ENCODE measurements at regions not wholly inside any gene's neighbourhood (a gene's known extent, or its start where the extent isn't known, plus 50 kb on each side); places are given as distances from the start of the nearest gene placed in this dataset.

DNA sequence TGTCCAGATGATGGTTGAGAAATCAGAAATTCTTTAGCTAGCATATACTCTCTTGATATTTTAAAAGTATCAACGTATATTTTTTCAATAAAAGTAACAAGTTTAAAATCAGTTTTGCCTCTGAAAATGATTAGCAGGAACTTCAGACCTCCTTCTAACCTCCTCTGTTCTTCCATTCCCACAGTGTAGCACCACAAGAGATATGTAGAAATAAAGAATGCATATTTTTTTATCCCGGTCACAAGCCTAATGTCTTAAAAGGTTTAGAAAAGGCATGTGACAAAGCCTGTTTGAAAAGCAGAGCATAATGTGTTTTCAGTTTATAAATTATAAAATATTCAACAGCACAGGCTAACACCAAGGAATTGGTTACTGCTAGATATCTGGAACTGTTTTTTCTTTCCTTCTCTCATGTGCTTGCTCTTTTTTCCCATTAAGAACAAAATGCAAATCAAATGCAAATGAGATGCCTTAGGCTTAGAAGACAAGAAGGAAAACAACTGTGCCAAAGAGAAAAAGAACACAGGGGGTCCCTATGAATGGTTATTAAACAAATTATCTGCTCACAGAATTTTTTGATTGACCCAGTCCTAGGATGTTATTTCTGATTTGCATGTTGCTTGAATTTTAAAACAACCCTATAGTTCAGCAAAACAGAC is 351.7 kb upstream of the FAM241A start:
- no peaks in the 10 kb centered on the region for H3K9me3 Mint-ChIP-seq (ENCODE audit: low read depth)
- DNase-seq (no peak), ATAC-seq (no peak)
- H3K36me3 Mint-ChIP-seq (ENCODE audit: low read depth): no peaks in the 10 kb centered on the region
- no peak overlapping the region for H3K27ac Mint-ChIP-seq
- H3K27me3 Mint-ChIP-seq: peaks cover 3% of the 10 kb centered on the region
- ChIA-PET CTCF (no interaction called here), POLR2A (no interaction called here)
- intact Hi-C loops (cut with DNase I, micrococcal nuclease): no loop called here
- no peak overlapping the region for H3K4me3 Mint-ChIP-seq
- H3K4me1 Mint-ChIP-seq: no peaks in the 10 kb centered on the region

GRCh38 chr4:111797455-111798163 is 347.6 kb upstream of the FAM241A start:
- Mint-ChIP-seq H3K4me3 (no peak overlapping the region), H3K27ac (no peak overlapping the region), H3K27me3 (no peaks in the 10 kb centered on the region), H3K4me1 (no peaks in the 10 kb centered on the region), H3K36me3 (ENCODE audit: low read depth) (no peaks in the 10 kb centered on the region), H3K9me3 (ENCODE audit: low read depth) (no peaks in the 10 kb centered on the region)
- CTCF ChIA-PET: no interaction called here
- POLR2A ChIA-PET: no interaction called here
- intact Hi-C loops (cut with DNase I, micrococcal nuclease): no loop called here
- ATAC-seq: no peak
- DNase-seq: no peak

DNA sequence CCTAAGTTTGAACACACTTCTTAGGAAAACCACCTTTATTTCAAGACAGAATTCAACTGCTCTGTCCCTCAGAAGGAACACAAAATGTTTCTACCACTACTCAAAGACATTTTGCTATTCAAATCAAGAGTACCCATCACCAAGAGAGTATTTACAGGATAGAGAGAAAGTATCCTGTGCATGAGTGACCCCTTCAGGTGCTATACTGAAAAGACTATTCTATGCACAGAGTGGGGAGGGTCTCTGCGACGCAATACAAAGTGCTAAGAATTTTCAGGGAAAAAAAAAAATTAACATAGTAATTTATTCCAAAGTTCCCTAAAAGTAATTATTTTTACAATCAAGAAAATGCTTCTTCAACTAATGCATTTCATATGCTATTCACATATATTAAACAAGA is 346.4 kb upstream of the FAM241A start:
- H3K4me3 Mint-ChIP-seq: no peak overlapping the region

DNA sequence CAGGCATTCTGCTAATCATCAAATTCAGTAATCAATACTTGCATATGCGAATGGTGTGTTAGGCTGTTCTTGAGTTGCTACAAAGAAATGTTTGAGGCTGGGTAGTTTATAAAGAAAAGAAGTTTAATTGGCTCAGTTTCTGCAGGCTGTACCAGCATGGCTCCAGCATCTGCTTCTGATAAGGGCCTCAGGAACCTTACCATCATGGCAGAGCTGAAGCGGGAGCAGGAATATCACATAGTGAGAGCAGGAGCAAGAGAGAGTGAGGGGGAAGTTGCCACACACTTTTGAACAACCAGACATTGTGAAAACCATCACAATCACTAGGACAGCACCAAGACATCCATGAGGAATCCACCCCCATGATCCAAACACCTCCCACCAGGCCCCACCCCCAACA is 344.7 kb upstream of the FAM241A start:
- ATAC-seq (no peak), DNase-seq (no peak)
- ChIA-PET POLR2A (no interaction called here), CTCF (no interaction called here)
- H3K27me3 Mint-ChIP-seq: no peaks in the 10 kb centered on the region
- no peaks in the 10 kb centered on the region for H3K4me1 Mint-ChIP-seq
- H3K36me3 Mint-ChIP-seq (ENCODE audit: low read depth): no peaks in the 10 kb centered on the region
- no peak overlapping the region for H3K4me3 Mint-ChIP-seq
- intact Hi-C loops (cut with DNase I, micrococcal nuclease): no loop called here
- no peak overlapping the region for H3K27ac Mint-ChIP-seq
- no peaks in the 10 kb centered on the region for H3K9me3 Mint-ChIP-seq (ENCODE audit: low read depth)

More for the DNA sequence above, 346.4 kb upstream of the FAM241A start:
- no peaks in the 10 kb centered on the region for H3K4me1 Mint-ChIP-seq
- no peak for ATAC-seq
- DNase-seq: no peak
- intact Hi-C loops (cut with DNase I, micrococcal nuclease): no loop called here
- no peaks in the 10 kb centered on the region for H3K27me3 Mint-ChIP-seq
- ChIA-PET POLR2A (no interaction called here), CTCF (no interaction called here)
- no peaks in the 10 kb centered on the region for H3K9me3 Mint-ChIP-seq (ENCODE audit: low read depth)
- no peaks in the 10 kb centered on the region for H3K36me3 Mint-ChIP-seq (ENCODE audit: low read depth)
- H3K27ac Mint-ChIP-seq: no peak overlapping the region

GRCh38 chr4:111802191-111802590 is 343.1 kb upstream of the FAM241A start:
- H3K9me3 Mint-ChIP-seq (ENCODE audit: low read depth): no peaks in the 10 kb centered on the region
- DNase-seq: no peak
- intact Hi-C loops (cut with DNase I, micrococcal nuclease): no loop called here
- ATAC-seq: no peak
- POLR2A ChIA-PET: no interaction called here
- CTCF ChIA-PET: no interaction called here
- H3K27ac Mint-ChIP-seq: no peak overlapping the region
- H3K36me3 Mint-ChIP-seq (ENCODE audit: low read depth): no peaks in the 10 kb centered on the region
- no peak overlapping the region for H3K4me3 Mint-ChIP-seq
- H3K4me1 Mint-ChIP-seq: no peaks in the 10 kb centered on the region
- H3K27me3 Mint-ChIP-seq: no peaks in the 10 kb centered on the region

- DNase-seq (no peak), ATAC-seq (no peak)
- intact Hi-C loops (cut with DNase I, micrococcal nuclease): no loop called here
- Mint-ChIP-seq H3K27me3 (no peaks in the 10 kb centered on the region), H3K4me3 (no peak overlapping the region), H3K27ac (no peak overlapping the region), H3K36me3 (ENCODE audit: low read depth) (no peaks in the 10 kb centered on the region), H3K4me1 (no peaks in the 10 kb centered on the region), H3K9me3 (ENCODE audit: low read depth) (no peaks in the 10 kb centered on the region)
- POLR2A ChIA-PET: no interaction called here
- CTCF ChIA-PET: no interaction called here
Observed at GRCh38 chr4:111806331-111806730, 338.9 kb upstream of the FAM241A start.

DNA sequence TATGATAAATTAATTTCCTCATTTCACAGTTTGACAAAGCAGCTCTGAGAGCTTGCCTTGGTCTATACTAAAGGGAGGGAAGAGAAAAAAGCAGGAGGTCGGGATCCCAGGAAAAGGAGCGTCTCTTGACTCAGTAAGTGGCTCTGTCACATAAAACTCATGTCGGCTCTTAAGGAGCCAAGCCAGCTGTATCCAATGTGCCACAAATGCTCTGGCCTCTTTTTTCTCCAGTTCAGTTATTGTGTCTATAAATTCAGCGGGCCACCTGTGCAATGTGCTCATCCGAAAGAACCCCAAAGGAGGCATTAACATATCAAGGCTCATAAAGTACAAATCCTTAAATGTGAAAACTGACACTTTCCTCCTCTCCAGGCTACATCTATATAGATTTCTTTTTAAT is 337.7 kb upstream of the FAM241A start:
- Mint-ChIP-seq H3K9me3 (ENCODE audit: low read depth) (no peaks in the 10 kb centered on the region), H3K27me3 (no peaks in the 10 kb centered on the region), H3K36me3 (ENCODE audit: low read depth) (no peaks in the 10 kb centered on the region), H3K27ac (no peak overlapping the region), H3K4me3 (no peak overlapping the region), H3K4me1 (no peaks in the 10 kb centered on the region)
- ATAC-seq (no peak), DNase-seq (no peak)
- POLR2A ChIA-PET: no interaction called here
- intact Hi-C loops (cut with DNase I, micrococcal nuclease): no loop called here
- CTCF ChIA-PET: no interaction called here

GRCh38 chr4:111808174-111808573 is 337.1 kb upstream of the FAM241A start:
- Mint-ChIP-seq H3K4me1 (no peaks in the 10 kb centered on the region), H3K9me3 (ENCODE audit: low read depth) (no peaks in the 10 kb centered on the region), H3K4me3 (no peak overlapping the region), H3K36me3 (ENCODE audit: low read depth) (no peaks in the 10 kb centered on the region), H3K27ac (no peak overlapping the region), H3K27me3 (no peaks in the 10 kb centered on the region)
- ATAC-seq (no peak), DNase-seq (no peak)
- intact Hi-C loops (cut with DNase I, micrococcal nuclease): no loop called here
- ChIA-PET POLR2A (no interaction called here), CTCF (no interaction called here)

- Mint-ChIP-seq H3K4me3 (no peak overlapping the region), H3K4me1 (no peaks in the 10 kb centered on the region), H3K9me3 (ENCODE audit: low read depth) (no peaks in the 10 kb centered on the region), H3K27me3 (no peaks in the 10 kb centered on the region), H3K36me3 (ENCODE audit: low read depth) (no peaks in the 10 kb centered on the region), H3K27ac (no peak overlapping the region)
- ATAC-seq: no peak
- intact Hi-C loops (cut with DNase I, micrococcal nuclease): no loop called here
- ChIA-PET POLR2A (no interaction called here), CTCF (no interaction called here)
- no peak for DNase-seq
Observed at GRCh38 chr4:111811661-111812060, 333.6 kb upstream of the FAM241A start.

GRCh38 chr4:111812114-111812513 is 333.1 kb upstream of the FAM241A start:
- POLR2A ChIA-PET: no interaction called here
- no peak for DNase-seq
- no peak overlapping the region for H3K27ac Mint-ChIP-seq
- H3K27me3 Mint-ChIP-seq: no peaks in the 10 kb centered on the region
- no peaks in the 10 kb centered on the region for H3K36me3 Mint-ChIP-seq (ENCODE audit: low read depth)
- no peaks in the 10 kb centered on the region for H3K9me3 Mint-ChIP-seq (ENCODE audit: low read depth)
- intact Hi-C loops (cut with DNase I, micrococcal nuclease): no loop called here
- ATAC-seq: no peak
- H3K4me3 Mint-ChIP-seq: no peak overlapping the region
- CTCF ChIA-PET: no interaction called here
- H3K4me1 Mint-ChIP-seq: no peaks in the 10 kb centered on the region

DNA sequence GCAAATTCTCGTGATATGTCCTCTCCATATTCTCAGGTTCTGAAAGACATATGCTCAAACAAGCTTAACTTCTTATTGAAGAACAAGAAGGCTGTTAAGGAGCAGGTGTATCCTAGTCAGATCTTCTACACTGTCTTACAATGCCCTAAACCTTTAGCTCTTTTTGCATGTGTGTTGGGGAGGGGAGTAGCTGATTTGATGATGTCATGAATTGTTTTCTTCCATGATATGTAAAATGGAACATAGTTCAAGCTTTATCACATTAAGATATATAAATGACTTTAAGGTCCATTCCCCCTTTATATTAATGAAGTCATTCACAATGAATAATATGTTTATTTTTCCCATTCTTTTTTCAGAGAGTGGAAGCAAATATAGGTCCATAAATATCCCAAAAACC is 332.5 kb upstream of the FAM241A start:
- ATAC-seq (no peak), DNase-seq (no peak)
- H3K27me3 Mint-ChIP-seq: no peaks in the 10 kb centered on the region
- H3K36me3 Mint-ChIP-seq (ENCODE audit: low read depth): no peaks in the 10 kb centered on the region
- no peak overlapping the region for H3K27ac Mint-ChIP-seq
- CTCF ChIA-PET: interaction anchor here (0.6 kb wide), 2 partner anchors 109 to 871 kb away, joined by 3 read pairs; no protein-coding TSS in a partner anchor
- no peaks in the 10 kb centered on the region for H3K4me1 Mint-ChIP-seq
- H3K9me3 Mint-ChIP-seq (ENCODE audit: low read depth): no peaks in the 10 kb centered on the region
- intact Hi-C loops (cut with DNase I, micrococcal nuclease): no loop called here
- H3K4me3 Mint-ChIP-seq: no peak overlapping the region
- POLR2A ChIA-PET: no interaction called here

DNA sequence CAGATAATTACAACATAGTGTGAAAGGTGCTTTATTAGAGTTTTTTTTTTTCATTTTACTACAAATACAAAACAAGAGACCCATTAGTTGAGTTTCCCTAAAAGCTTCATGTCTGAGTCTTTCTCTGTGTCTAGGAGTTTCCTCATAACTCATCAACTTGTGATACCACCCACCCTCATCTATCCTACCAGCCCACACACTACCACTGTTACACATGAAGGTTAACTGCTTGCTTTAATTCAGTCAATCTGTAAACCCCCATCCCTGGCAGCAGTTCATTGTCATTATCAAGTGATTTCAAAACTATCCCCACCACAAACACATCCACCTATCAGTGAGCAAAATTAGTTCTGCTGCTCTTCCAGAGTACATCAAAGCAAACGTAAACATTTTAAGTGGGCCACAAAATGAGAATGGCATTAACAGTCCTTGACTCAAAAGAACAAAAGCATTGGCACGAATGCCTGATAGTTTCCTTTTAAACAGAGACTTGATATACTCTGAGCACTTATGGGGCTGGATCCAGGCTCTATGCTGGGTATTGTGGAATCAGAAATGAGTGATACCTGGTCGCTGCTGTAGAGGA is 331.6 kb upstream of the FAM241A start:
- Mint-ChIP-seq H3K4me1 (no peaks in the 10 kb centered on the region), H3K9me3 (ENCODE audit: low read depth) (no peaks in the 10 kb centered on the region), H3K27me3 (no peaks in the 10 kb centered on the region), H3K36me3 (ENCODE audit: low read depth) (no peaks in the 10 kb centered on the region), H3K27ac (no peak overlapping the region), H3K4me3 (no peak overlapping the region)
- POLR2A ChIA-PET: no interaction called here
- DNase-seq: no peak
- CTCF ChIA-PET: interaction anchor here (0.6 kb wide), 1 partner anchor 870 kb away, joined by 3 read pairs; no protein-coding TSS in a partner anchor
- intact Hi-C loops (cut with DNase I, micrococcal nuclease): no loop called here
- no peak for ATAC-seq
